CD4-positive, alpha-beta T cell (primary cell): ENCODE measurements at regions not wholly inside any gene's neighbourhood (a gene's known extent, or its start where the extent isn't known, plus 50 kb on each side); places are given as distances from the start of the nearest gene placed in this dataset.

Experiments
- ATAC-seq: fragments of 200-7000 bp; cut with Tn5 transposase; one replicate; pipeline ENCODE4 v1.10.0; 2022; ENCODE audit warnings: mild to moderate bottlenecking; ENCODE audit not compliant: poor library complexity
- CTCF ChIA-PET: fragments of 350-600 bp; sonication (Branson Sonifier 250); formaldehyde crosslinking; loops from one replicate; lab custom pipeline; 2021; ENCODE audit warnings: antibody characterized with exemption, inconsistent platforms; lab: Charles Lee
- POLR2A ChIA-PET: fragments of 350-600 bp; sonication (Branson Sonifier 250); formaldehyde crosslinking; loops from one replicate; lab custom pipeline; 2021; ENCODE audit warnings: antibody characterized with exemption, inconsistent platforms; lab: Charles Lee
- DNase-seq, 14 experiments: peaks; one replicate each; pipeline ENCODE4 v3.0.0-alpha.2; 2013 to 2020; ENCODE audit warnings: mixed read lengths in 2 of 14
- H3K27ac ChIP-seq, 2 donors: one replicate each; pipeline versions ENCODE4 v1.5.1 to v1.7.0; 2013; ENCODE audit warnings: low read length in 2 of 2, low read depth in 1 of 2, mild to moderate bottlenecking in 1 of 2
- H3K27me3 ChIP-seq, 2 experiments: 1 replicate in 1 of 2; 2 replicates in 1 of 2; pipeline versions ENCODE4 v1.6.1 to v1.7.0; 2013; ENCODE audit warnings: low read length in 2 of 2, control low read depth in 1 of 2, mild to moderate bottlenecking in 1 of 2, moderate library complexity in 1 of 2; ENCODE audit not compliant: insufficient read depth in 2 of 2, control insufficient read depth in 1 of 2
- H3K36me3 ChIP-seq: one replicate; pipeline ENCODE4 v1.6.1; 2013; ENCODE audit warnings: low read length, control low read depth; ENCODE audit not compliant: insufficient read depth
- H3K4me1 ChIP-seq: one replicate; pipeline ENCODE4 v1.6.1; 2013; ENCODE audit warnings: low read length, control low read depth; ENCODE audit not compliant: insufficient read depth
- H3K4me3 ChIP-seq: one replicate; pipeline ENCODE4 v1.5.1; 2013; ENCODE audit warnings: mild to moderate bottlenecking, low read length, moderate library complexity
- H3K9me3 ChIP-seq, 2 experiments: 1 replicate in 1 of 2; 2 replicates in 1 of 2; pipeline versions ENCODE4 v1.6.1 to v1.7.0; 2013; ENCODE audit warnings: low read length in 2 of 2, mild to moderate bottlenecking in 2 of 2, control low read depth in 1 of 2, moderate library complexity in 1 of 2; ENCODE audit not compliant: control insufficient read depth in 1 of 2, insufficient read depth in 1 of 2
- H3K27ac Mint-ChIP-seq: one replicate; pipeline ENCODE4 v1.8.0; 2020; ENCODE audit warnings: mixed read lengths
- H3K27me3 Mint-ChIP-seq: one replicate; pipeline ENCODE4 v1.8.0; 2021; ENCODE audit warnings: mixed read lengths
- H3K36me3 Mint-ChIP-seq: one replicate; pipeline ENCODE4 v1.8.0; 2021; ENCODE audit warnings: low read depth, mixed read lengths
- H3K4me1 Mint-ChIP-seq: one replicate; pipeline ENCODE4 v1.8.0; 2021; ENCODE audit warnings: low read depth, mixed read lengths
- H3K4me3 Mint-ChIP-seq: one replicate; pipeline ENCODE4 v1.8.0; 2020; ENCODE audit warnings: mild to moderate bottlenecking, mixed read lengths
- H3K9me3 Mint-ChIP-seq: one replicate; pipeline ENCODE4 v1.8.0; 2020; ENCODE audit warnings: mixed read lengths
- CTCF ChIP-seq: fragments of 200-600 bp; IDR thresholded peaks from one replicate; pipeline ENCODE4 v1.8.0; 2022; ENCODE audit warnings: antibody characterized with exemption, mild to moderate bottlenecking
- intact Hi-C, 2 experiments: fragments of 100-400 bp; cut with DNase I in 1 of 2; cut with micrococcal nuclease in 1 of 2; formaldehyde crosslinking; loops; one replicate each; pipeline versions ENCODE4 v1.15.1 to v1.9.0; 2023 to 2025; cut with DNase I, micrococcal nuclease

GRCh38 chr5:52481851-52482250 is 305.9 kb upstream of the ITGA1 start:
- TF ChIP-seq CTCF: no peak
- Histone ChIP-seq H3K9me3 (peaks cover 0 to 4% of the 10 kb centered on the region in 2 experiments), H3K4me1 (no peaks in the 10 kb centered on the region), H3K27me3 (no peaks in the 10 kb centered on the region), H3K36me3 (no peaks in the 10 kb centered on the region), H3K27ac (no peak overlapping the region), H3K4me3 (no peak overlapping the region)
- ChIA-PET POLR2A (no interaction called here), CTCF (no interaction called here)
- Mint-ChIP-seq H3K4me3 (no peak overlapping the region), H3K36me3 (no peaks in the 10 kb centered on the region), H3K4me1 (no peaks in the 10 kb centered on the region), H3K27ac (no peak overlapping the region), H3K9me3 (no peaks in the 10 kb centered on the region), H3K27me3 (no peaks in the 10 kb centered on the region)
- intact Hi-C loops: no loop called here
- DNase-seq: no peak
- ATAC-seq: no peak

- Histone ChIP-seq H3K4me3 (no peak overlapping the region), H3K4me1 (no peaks in the 10 kb centered on the region), H3K9me3 (no peaks in the 10 kb centered on the region), H3K27ac (no peak overlapping the region), H3K36me3 (no peaks in the 10 kb centered on the region), H3K27me3 (no peaks in the 10 kb centered on the region)
- Mint-ChIP-seq H3K9me3 (no peaks in the 10 kb centered on the region), H3K27ac (no peak overlapping the region), H3K4me3 (no peak overlapping the region), H3K36me3 (no peaks in the 10 kb centered on the region), H3K27me3 (no peaks in the 10 kb centered on the region), H3K4me1 (no peaks in the 10 kb centered on the region)
- intact Hi-C loops: no loop called here
- ATAC-seq: no peak
- no peak for DNase-seq
- ChIA-PET CTCF (no interaction called here), POLR2A (no interaction called here)
- no peak for TF ChIP-seq CTCF
Measured at GRCh38 chr5:52491071-52491787, 296.5 kb upstream of the ITGA1 start.

GRCh38 chr5:52491818-52492217 is 295.9 kb upstream of the ITGA1 start:
- Mint-ChIP-seq H3K27me3 (no peaks in the 10 kb centered on the region), H3K36me3 (no peaks in the 10 kb centered on the region), H3K4me3 (no peak overlapping the region), H3K9me3 (no peaks in the 10 kb centered on the region), H3K4me1 (no peaks in the 10 kb centered on the region), H3K27ac (no peak overlapping the region)
- ChIA-PET CTCF (no interaction called here), POLR2A (no interaction called here)
- Histone ChIP-seq H3K9me3 (no peaks in the 10 kb centered on the region), H3K4me1 (no peaks in the 10 kb centered on the region), H3K4me3 (no peak overlapping the region), H3K27me3 (no peaks in the 10 kb centered on the region), H3K27ac (no peak overlapping the region), H3K36me3 (no peaks in the 10 kb centered on the region)
- DNase-seq: no peak
- TF ChIP-seq CTCF: no peak
- ATAC-seq: no peak
- intact Hi-C loops: no loop called here
